Neural cell (in vitro differentiated cells): ENCODE measurements at regions not wholly inside any gene's neighbourhood (a gene's known extent, or its start where the extent isn't known, plus 50 kb on each side); places are given as distances from the start of the nearest gene placed in this dataset.

Experiments
- H2AFZ ChIP-seq: fragments of 200-600, 300-800 bp; sonication (generic), shearing (Covaris generic); 2 replicates; pipeline ENCODE4 v1.6.0; 2014; ENCODE audit warnings: low read depth, mild to moderate bottlenecking, antibody characterized with exemption, low read length, moderate library complexity
- H3F3A ChIP-seq: fragments of 200-600 bp; shearing (Covaris generic); 2 replicates; pipeline ENCODE4 v1.6.1; 2016; ENCODE audit warnings: mild to moderate bottlenecking, moderate library complexity, mixed read lengths, antibody characterized with exemption, low read length; ENCODE audit not compliant: insufficient read depth, poor library complexity, severe bottlenecking
- H3K27ac ChIP-seq: fragments of 200-600, 300-800 bp; sonication (generic), shearing (Covaris generic); 2 replicates; pipeline ENCODE4 v1.5.1; 2014; ENCODE audit warnings: mild to moderate bottlenecking, low read length, moderate library complexity
- H3K27me3 ChIP-seq: fragments of 300-800, 200-600 bp; sonication (generic), shearing (Covaris generic); 2 replicates; pipeline ENCODE4 v1.6.0; 2014; ENCODE audit warnings: mild to moderate bottlenecking, low read depth, low read length, moderate library complexity; ENCODE audit not compliant: insufficient read depth
- H3K36me3 ChIP-seq: fragments of 300-800, 200-600 bp; sonication (generic), shearing (Covaris generic); 2 replicates; pipeline ENCODE4 v1.5.1; 2014; ENCODE audit warnings: mild to moderate bottlenecking, antibody characterized with exemption, low read length, moderate library complexity; ENCODE audit not compliant: insufficient read depth
- H3K4me2 ChIP-seq: fragments of 300-800, 200-600 bp; sonication (generic), shearing (Covaris generic); 2 replicates; pipeline ENCODE4 v1.6.0; 2014; ENCODE audit warnings: mild to moderate bottlenecking, low read length
- H3K4me3 ChIP-seq: fragments of 300-800, 200-600 bp; sonication (generic), shearing (Covaris generic); 2 replicates; pipeline ENCODE4 v1.5.1; 2014; ENCODE audit warnings: mild to moderate bottlenecking, low read length, moderate library complexity
- H3K79me2 ChIP-seq: fragments of 200-600 bp; shearing (Covaris generic); replicated peaks from 2 replicates; pipeline ENCODE4 v1.6.0; 2014; ENCODE audit warnings: mild to moderate bottlenecking, low read length, moderate library complexity; ENCODE audit not compliant: insufficient read depth
- H3K9ac ChIP-seq: fragments of 300-800, 200-600 bp; sonication (generic), shearing (Covaris generic); 2 replicates; pipeline ENCODE4 v1.6.1; 2016; ENCODE audit warnings: mild to moderate bottlenecking, low read length, mixed read lengths
- H3K9me2 ChIP-seq: fragments of 200-600 bp; shearing (Covaris generic); 2 replicates; pipeline ENCODE4 v1.6.1; 2016; ENCODE audit warnings: mild to moderate bottlenecking, low read length, mixed read lengths; ENCODE audit not compliant: insufficient read depth
- H3K9me3 ChIP-seq: fragments of 200-600, 300-800 bp; sonication (generic), shearing (Covaris generic); 2 replicates; pipeline ENCODE4 v1.6.1; 2016; ENCODE audit warnings: mild to moderate bottlenecking, mixed run types, low read length, moderate library complexity, mixed read lengths
- H4K20me1 ChIP-seq: fragments of 200-600 bp; shearing (Covaris generic); 2 replicates; pipeline ENCODE4 v1.6.1; 2016; ENCODE audit warnings: mild to moderate bottlenecking, mixed run types; ENCODE audit not compliant: insufficient read depth
- EP300 ChIP-seq: fragments of 450-650 bp; conservative IDR thresholded peaks from 2 replicates; pipeline ENCODE4 v1.6.1; 2014; ENCODE audit warnings: antibody characterized with exemption, mild to moderate bottlenecking, moderate library complexity; ENCODE audit not compliant: poor library complexity, severe bottlenecking
- EZH2 ChIP-seq: fragments of 200-600, 300-800 bp; shearing (Covaris generic), sonication (generic); IDR thresholded peaks from 2 replicates; pipeline ENCODE4 v1.6.1; 2014; ENCODE audit warnings: antibody characterized with exemption, low read length, borderline replicate concordance, mild to moderate bottlenecking; ENCODE audit not compliant: insufficient read depth, poor library complexity, severe bottlenecking
- MXI1 ChIP-seq: fragments of 450-650 bp; conservative IDR thresholded peaks from 2 replicates; pipeline ENCODE4 v1.6.1; 2014; ENCODE audit warnings: antibody characterized with exemption, mild to moderate bottlenecking; ENCODE audit not compliant: poor library complexity, severe bottlenecking
- POLR2AphosphoS5 ChIP-seq: IDR thresholded peaks from 2 replicates; pipeline ENCODE4 v1.6.1; 2012
- RAD21 ChIP-seq: fragments of 450-650 bp; conservative IDR thresholded peaks from 2 replicates; pipeline ENCODE4 v1.6.1; 2014; ENCODE audit warnings: antibody characterized with exemption, mild to moderate bottlenecking, moderate library complexity
- REST ChIP-seq: IDR thresholded peaks from 2 replicates; pipeline ENCODE4 v1.6.1; 2012; ENCODE audit warnings: borderline replicate concordance
- SMC3 ChIP-seq: fragments of 450-650 bp; conservative IDR thresholded peaks from 2 replicates; pipeline ENCODE4 v1.6.1; 2014; ENCODE audit warnings: antibody characterized with exemption, mild to moderate bottlenecking, moderate library complexity; ENCODE audit not compliant: poor library complexity
- TAF1 ChIP-seq: IDR thresholded peaks from 2 replicates; pipeline ENCODE4 v1.6.1; 2012; ENCODE audit warnings: low read depth
- TF ChIP-seq, protein P1 (sequence below): fragments of 450-650 bp; IDR thresholded peaks from 2 replicates; pipeline ENCODE4 v1.5.1; 2014; ENCODE audit warnings: antibody characterized with exemption, mild to moderate bottlenecking, moderate library complexity; ENCODE audit not compliant: poor library complexity, severe bottlenecking

DNA sequence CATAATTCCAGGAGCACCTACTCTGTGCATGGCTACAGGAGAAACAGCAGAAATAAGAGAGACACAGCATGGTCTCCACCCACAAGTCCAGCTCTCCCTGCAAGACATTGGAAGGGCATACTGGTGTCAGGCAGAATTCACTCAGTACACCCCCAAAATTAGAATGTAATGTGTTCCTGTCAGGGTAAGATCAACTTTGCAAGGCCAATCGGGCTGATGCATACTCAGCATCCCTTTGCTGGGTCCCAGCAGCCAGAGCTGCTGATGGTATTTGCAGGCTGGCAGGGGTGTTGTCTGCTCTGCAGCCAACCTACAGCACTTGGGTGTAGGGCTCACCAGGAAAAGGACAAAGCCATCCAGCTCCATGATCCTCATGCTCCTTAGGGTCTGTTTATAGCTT, 295.4 kb upstream of the STS start:
- TF ChIP-seq POLR2AphosphoS5 = no peak
- no peak for TF ChIP-seq RAD21
- no peak for TF ChIP-seq MXI1
- no peak for TF ChIP-seq TAF1
- TF ChIP-seq REST = no peak
- TF ChIP-seq, protein P1, sequence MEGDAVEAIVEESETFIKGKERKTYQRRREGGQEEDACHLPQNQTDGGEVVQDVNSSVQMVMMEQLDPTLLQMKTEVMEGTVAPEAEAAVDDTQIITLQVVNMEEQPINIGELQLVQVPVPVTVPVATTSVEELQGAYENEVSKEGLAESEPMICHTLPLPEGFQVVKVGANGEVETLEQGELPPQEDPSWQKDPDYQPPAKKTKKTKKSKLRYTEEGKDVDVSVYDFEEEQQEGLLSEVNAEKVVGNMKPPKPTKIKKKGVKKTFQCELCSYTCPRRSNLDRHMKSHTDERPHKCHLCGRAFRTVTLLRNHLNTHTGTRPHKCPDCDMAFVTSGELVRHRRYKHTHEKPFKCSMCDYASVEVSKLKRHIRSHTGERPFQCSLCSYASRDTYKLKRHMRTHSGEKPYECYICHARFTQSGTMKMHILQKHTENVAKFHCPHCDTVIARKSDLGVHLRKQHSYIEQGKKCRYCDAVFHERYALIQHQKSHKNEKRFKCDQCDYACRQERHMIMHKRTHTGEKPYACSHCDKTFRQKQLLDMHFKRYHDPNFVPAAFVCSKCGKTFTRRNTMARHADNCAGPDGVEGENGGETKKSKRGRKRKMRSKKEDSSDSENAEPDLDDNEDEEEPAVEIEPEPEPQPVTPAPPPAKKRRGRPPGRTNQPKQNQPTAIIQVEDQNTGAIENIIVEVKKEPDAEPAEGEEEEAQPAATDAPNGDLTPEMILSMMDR = no peak
- TF ChIP-seq EZH2 = no peak
- TF ChIP-seq EP300 = no peak
- no peak for TF ChIP-seq SMC3
- Histone ChIP-seq H3K36me3 (no peaks in the 10 kb centered on the region), H3K9me3 (no peaks in the 10 kb centered on the region), H3F3A (no peaks in the 10 kb centered on the region), H3K9ac (no peak overlapping the region), H3K4me3 (no peak overlapping the region), H3K9me2 (no peaks in the 10 kb centered on the region), H4K20me1 (no peaks in the 10 kb centered on the region), H3K4me2 (no peak overlapping the region), H2AFZ (no peak overlapping the region), H3K27ac (no peak overlapping the region), H3K79me2 (no peaks in the 10 kb centered on the region), H3K27me3 (no peaks in the 10 kb centered on the region)

DNA sequence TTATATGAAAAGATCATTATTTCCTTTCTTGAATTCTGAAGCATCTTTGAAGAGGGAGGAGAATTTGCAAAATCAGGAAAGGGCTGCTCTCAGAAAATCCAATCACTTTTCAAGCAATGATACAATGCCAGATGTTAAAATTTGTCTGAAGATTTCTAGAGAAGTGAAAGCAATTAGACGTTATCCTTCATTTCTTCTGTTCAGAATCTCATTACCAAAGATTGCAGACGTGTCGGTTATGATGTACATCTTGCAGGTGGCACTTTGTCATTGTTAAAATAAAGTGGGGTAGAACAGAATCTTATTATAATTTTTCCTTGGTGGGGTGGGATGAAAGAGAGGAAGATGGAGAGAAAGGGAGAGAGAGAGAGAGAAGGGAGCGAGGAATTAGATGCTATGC, 296.4 kb upstream of the STS start:
- Histone ChIP-seq H3K9me2 (no peaks in the 10 kb centered on the region), H3K4me3 (no peak overlapping the region), H3F3A (no peaks in the 10 kb centered on the region), H3K79me2 (no peaks in the 10 kb centered on the region), H3K27me3 (no peaks in the 10 kb centered on the region), H3K36me3 (no peaks in the 10 kb centered on the region), H4K20me1 (no peaks in the 10 kb centered on the region), H2AFZ (no peak overlapping the region), H3K27ac (no peak overlapping the region), H3K9ac (no peak overlapping the region), H3K9me3 (no peaks in the 10 kb centered on the region), H3K4me2 (no peak overlapping the region)
- no peak for TF ChIP-seq MXI1
- TF ChIP-seq, protein P1 = no peak
- no peak for TF ChIP-seq REST
- TF ChIP-seq EZH2 = no peak
- no peak for TF ChIP-seq POLR2AphosphoS5
- TF ChIP-seq EP300 = no peak
- no peak for TF ChIP-seq TAF1
- TF ChIP-seq RAD21 = no peak
- no peak for TF ChIP-seq SMC3
